ENCODE measurements at regions not wholly inside any gene's neighbourhood (a gene's known extent, or its start where the extent isn't known, plus 50 kb on each side); places are given as distances from the start of the nearest gene placed in this dataset.

GRCh38 chr9:95822583-95823431 lies 52.7 kb upstream of the ERCC6L2 start:
- Histone ChIP-seq H3K4me1 (ENCODE audit: insufficient read depth, low read length) (peaks cover 2% of the 10 kb centered on the region; the same call in 1 of the 2 replicates), H2AK5ac (ENCODE audit: insufficient read length, low read length) (no peak overlapping the region), H4K20me1 (ENCODE audit: control insufficient read depth, insufficient read depth, insufficient read length) (no peaks in the 10 kb centered on the region), H3K27ac (ENCODE audit: insufficient read length, low read depth, low read length) (no peak overlapping the region), H3T11ph (ENCODE audit: low read length) (no peak overlapping the region), H3K4ac (ENCODE audit: low read depth, low read length) (no peak overlapping the region), H3K56ac (ENCODE audit: insufficient read length, low read depth, low read length) (no peak overlapping the region), H2BK20ac (ENCODE audit: low read depth, low read length, poor library complexity, severe bottlenecking) (no peak overlapping the region), H4K5ac (ENCODE audit: insufficient read length, low read depth, low read length) (no peak overlapping the region), H2BK15ac (ENCODE audit: low read depth, low read length) (no peak overlapping the region), H3K23me2 (ENCODE audit: insufficient read length, low read depth, low read length, poor library complexity, severe bottlenecking) (no peaks in the 10 kb centered on the region), H3K79me1 (ENCODE audit: insufficient read depth, low read depth, low read length, poor library complexity, severe bottlenecking) (no peaks in the 10 kb centered on the region), H4K8ac (replicated peaks; ENCODE audit: insufficient read length, low read depth, low read length) (no peak overlapping the region), H3K4me2 (ENCODE audit: insufficient read depth, insufficient read length, low read length) (no peak overlapping the region), H3K27me3 (ENCODE audit: insufficient read depth, low read length) (no peaks in the 10 kb centered on the region), H4K91ac (ENCODE audit: insufficient read length, low read depth, low read length) (no peak overlapping the region), H3K9ac (ENCODE audit: extremely low read depth, insufficient read length, low read length) (no peak overlapping the region), H2BK120ac (ENCODE audit: low read depth, low read length, poor library complexity, severe bottlenecking) (no peak overlapping the region), H2BK12ac (ENCODE audit: insufficient read length, low read depth, low read length) (no peak overlapping the region), H3K14ac (ENCODE audit: insufficient read depth, low read length) (no peak overlapping the region), H3K79me2 (ENCODE audit: insufficient read depth, low read length) (no peaks in the 10 kb centered on the region), H3K18ac (ENCODE audit: insufficient read length, low read depth, low read length) (no peak overlapping the region), H2AFZ (ENCODE audit: low read length) (no peak overlapping the region), H3K9me3 (ENCODE audit: control insufficient read depth, low read depth, low read length) (no peaks in the 10 kb centered on the region), H2BK5ac (ENCODE audit: insufficient read length, low read length) (no peak overlapping the region), H3K23ac (ENCODE audit: insufficient read length, low read depth, low read length) (no peak overlapping the region)
- H3K36me3 Mint-ChIP-seq (ENCODE audit: insufficient read depth in 1 of 3, low read depth in 3 of 3), result peaks cover 0 to 4% (median 0%) of the 10 kb centered on the region in 3 experiments; a peak in 1 of 7 replicates
- DNase-seq, result no peak
- H3K4me1 Mint-ChIP-seq, result peaks cover 11 to 14% of the 10 kb centered on the region in 2 experiments
- no CpG with 5 or more reads among the region's 11 CpGs for WGBS (ENCODE audit: extremely low coverage, insufficient read length, low lambda C conversion rate)
- H3K27ac Mint-ChIP-seq, result no peak overlapping the region; a peak in 2 of 7 replicates
- peaks cover 1% of the 10 kb centered on the region for H3K27me3 Mint-ChIP-seq (ENCODE audit: low read depth)
- H3K4me3 Mint-ChIP-seq, result no peak overlapping the region
- no peaks in the 10 kb centered on the region; a peak in 1 of 5 replicates for H3K9me3 Mint-ChIP-seq
- TF ChIP-seq, protein P1, sequence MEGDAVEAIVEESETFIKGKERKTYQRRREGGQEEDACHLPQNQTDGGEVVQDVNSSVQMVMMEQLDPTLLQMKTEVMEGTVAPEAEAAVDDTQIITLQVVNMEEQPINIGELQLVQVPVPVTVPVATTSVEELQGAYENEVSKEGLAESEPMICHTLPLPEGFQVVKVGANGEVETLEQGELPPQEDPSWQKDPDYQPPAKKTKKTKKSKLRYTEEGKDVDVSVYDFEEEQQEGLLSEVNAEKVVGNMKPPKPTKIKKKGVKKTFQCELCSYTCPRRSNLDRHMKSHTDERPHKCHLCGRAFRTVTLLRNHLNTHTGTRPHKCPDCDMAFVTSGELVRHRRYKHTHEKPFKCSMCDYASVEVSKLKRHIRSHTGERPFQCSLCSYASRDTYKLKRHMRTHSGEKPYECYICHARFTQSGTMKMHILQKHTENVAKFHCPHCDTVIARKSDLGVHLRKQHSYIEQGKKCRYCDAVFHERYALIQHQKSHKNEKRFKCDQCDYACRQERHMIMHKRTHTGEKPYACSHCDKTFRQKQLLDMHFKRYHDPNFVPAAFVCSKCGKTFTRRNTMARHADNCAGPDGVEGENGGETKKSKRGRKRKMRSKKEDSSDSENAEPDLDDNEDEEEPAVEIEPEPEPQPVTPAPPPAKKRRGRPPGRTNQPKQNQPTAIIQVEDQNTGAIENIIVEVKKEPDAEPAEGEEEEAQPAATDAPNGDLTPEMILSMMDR (conservative IDR thresholded peaks at IDR 0.05), result no peak

All from H9 (cell line).